ENCODE measurements at regions not wholly inside any gene's neighbourhood (a gene's known extent, or its start where the extent isn't known, plus 50 kb on each side); places are given as distances from the start of the nearest gene placed in this dataset.

GRCh38 chr5:98599016-98599415 is 174.4 kb upstream of the RGMB start:
- TF ChIP-seq ZNF8 (CRISPR knock-in tag; IDR thresholded peaks at IDR 0.05) (no peak), ZC3H10 (CRISPR knock-in tag; IDR thresholded peaks at IDR 0.05) (no peak), RARB (CRISPR knock-in tag; IDR thresholded peaks at IDR 0.05) (no peak), CREB5 (CRISPR knock-in tag; IDR thresholded peaks at IDR 0.05; ENCODE audit: low read depth) (no peak), PPARA (CRISPR knock-in tag; IDR thresholded peaks at IDR 0.05; ENCODE audit: borderline replicate concordance) (no peak), ZNF565 (CRISPR knock-in tag; conservative IDR thresholded peaks at IDR 0.05; ENCODE audit: low read depth) (no peak), PATZ1 (CRISPR knock-in tag; IDR thresholded peaks at IDR 0.05; ENCODE audit: borderline replicate concordance) (no peak), OSR1 (CRISPR knock-in tag; IDR thresholded peaks at IDR 0.05) (no peak), CSDC2 (CRISPR knock-in tag; IDR thresholded peaks at IDR 0.05) (no peak), ESRRG (CRISPR knock-in tag; IDR thresholded peaks at IDR 0.05) (no peak), ZNF70 (CRISPR knock-in tag; IDR thresholded peaks at IDR 0.05) (no peak)
